ENCODE measurements at regions not wholly inside any gene's neighbourhood (a gene's known extent, or its start where the extent isn't known, plus 50 kb on each side); places are given as distances from the start of the nearest gene placed in this dataset.

DNA sequence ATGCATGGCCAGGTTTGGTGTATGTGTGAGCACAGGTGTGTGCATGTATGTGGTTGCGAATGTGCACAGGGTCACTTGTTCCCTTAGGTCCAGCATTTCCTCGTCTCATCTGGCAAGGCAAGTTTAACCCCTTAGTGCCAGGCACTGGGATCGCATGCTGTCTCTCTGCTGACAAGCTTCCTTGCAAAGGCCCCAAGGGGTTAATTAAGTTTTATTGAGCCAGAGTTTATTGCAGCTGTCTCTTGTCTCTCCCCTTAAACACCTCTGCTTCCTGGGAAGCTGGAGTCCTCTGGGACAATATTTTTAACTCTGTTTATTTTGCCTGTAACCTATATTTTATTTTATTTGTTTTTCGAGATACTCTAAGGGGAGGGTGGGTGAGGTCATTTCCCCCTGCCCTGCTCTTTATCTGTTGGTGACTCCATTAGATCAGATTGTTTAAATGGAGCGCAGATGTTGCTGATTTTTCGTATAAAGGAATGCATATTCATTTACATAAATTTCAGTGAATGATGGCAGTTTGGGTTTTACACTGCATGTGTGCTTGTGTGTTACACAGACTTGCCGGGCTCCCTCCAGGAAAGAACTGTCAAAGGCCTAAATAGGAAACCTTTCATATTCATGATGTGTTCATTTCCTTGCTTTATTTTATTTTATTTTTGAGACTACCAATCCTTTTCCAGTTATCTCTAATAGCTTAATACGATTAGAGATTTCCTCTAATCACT lies 99.7 kb downstream of the CBLN1 start:
- TF ChIP-seq, protein P1, sequence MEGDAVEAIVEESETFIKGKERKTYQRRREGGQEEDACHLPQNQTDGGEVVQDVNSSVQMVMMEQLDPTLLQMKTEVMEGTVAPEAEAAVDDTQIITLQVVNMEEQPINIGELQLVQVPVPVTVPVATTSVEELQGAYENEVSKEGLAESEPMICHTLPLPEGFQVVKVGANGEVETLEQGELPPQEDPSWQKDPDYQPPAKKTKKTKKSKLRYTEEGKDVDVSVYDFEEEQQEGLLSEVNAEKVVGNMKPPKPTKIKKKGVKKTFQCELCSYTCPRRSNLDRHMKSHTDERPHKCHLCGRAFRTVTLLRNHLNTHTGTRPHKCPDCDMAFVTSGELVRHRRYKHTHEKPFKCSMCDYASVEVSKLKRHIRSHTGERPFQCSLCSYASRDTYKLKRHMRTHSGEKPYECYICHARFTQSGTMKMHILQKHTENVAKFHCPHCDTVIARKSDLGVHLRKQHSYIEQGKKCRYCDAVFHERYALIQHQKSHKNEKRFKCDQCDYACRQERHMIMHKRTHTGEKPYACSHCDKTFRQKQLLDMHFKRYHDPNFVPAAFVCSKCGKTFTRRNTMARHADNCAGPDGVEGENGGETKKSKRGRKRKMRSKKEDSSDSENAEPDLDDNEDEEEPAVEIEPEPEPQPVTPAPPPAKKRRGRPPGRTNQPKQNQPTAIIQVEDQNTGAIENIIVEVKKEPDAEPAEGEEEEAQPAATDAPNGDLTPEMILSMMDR (IDR thresholded peaks at IDR 0.05 in 2 of 3, conservative IDR thresholded peaks at IDR 0.05 in 1 of 3; ENCODE audit: borderline replicate concordance in 1 of 3, insufficient read depth in 1 of 3, low read depth in 2 of 3, low read length in 2 of 3): no peak
- TF ChIP-seq POLR2A (IDR thresholded peaks at IDR 0.05; ENCODE audit: borderline replicate concordance, extremely low read depth, insufficient read depth, insufficient read length) (no peak), SRF (IDR thresholded peaks at IDR 0.05; ENCODE audit: low read depth) (no peak), TCF7L2 (IDR thresholded peaks at IDR 0.05; ENCODE audit: borderline replicate concordance, extremely low read depth, insufficient read depth, insufficient read length) (no peak)
